ENCODE measurements at regions not wholly inside any gene's neighbourhood (a gene's known extent, or its start where the extent isn't known, plus 50 kb on each side); places are given as distances from the start of the nearest gene placed in this dataset.

DNA sequence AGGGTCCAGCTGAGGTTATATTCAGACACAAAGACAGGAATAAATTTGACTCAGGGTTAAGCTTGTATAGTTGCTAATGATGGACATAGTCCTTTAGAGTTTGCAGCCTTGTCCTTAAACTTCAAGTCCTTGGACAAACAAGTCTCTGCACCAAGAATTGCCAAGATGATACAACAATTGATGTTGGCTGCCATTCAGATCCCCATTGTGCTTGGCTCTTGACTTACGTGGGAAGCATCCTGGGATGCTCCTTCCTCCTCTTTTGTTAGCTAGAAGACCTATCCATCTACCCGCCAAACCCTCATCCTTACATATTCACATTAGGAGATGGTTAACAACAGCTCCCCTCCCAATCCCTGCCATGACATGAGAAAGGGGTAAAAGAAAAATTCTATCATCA is 115.6 kb downstream of the RDH14 start:
- TF ChIP-seq, protein P1, sequence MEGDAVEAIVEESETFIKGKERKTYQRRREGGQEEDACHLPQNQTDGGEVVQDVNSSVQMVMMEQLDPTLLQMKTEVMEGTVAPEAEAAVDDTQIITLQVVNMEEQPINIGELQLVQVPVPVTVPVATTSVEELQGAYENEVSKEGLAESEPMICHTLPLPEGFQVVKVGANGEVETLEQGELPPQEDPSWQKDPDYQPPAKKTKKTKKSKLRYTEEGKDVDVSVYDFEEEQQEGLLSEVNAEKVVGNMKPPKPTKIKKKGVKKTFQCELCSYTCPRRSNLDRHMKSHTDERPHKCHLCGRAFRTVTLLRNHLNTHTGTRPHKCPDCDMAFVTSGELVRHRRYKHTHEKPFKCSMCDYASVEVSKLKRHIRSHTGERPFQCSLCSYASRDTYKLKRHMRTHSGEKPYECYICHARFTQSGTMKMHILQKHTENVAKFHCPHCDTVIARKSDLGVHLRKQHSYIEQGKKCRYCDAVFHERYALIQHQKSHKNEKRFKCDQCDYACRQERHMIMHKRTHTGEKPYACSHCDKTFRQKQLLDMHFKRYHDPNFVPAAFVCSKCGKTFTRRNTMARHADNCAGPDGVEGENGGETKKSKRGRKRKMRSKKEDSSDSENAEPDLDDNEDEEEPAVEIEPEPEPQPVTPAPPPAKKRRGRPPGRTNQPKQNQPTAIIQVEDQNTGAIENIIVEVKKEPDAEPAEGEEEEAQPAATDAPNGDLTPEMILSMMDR (IDR thresholded peaks at IDR 0.05): no peak
- TF ChIP-seq POLR2A (IDR thresholded peaks at IDR 0.05): no peak
